ENCODE measurements at regions not wholly inside any gene's neighbourhood (a gene's known extent, or its start where the extent isn't known, plus 50 kb on each side); places are given as distances from the start of the nearest gene placed in this dataset.
"Not testable (repeated sequence)": the region's sequence is repeated elsewhere in the genome, so short reads cannot be mapped to it uniquely, and the experiment has no call there.

DNA sequence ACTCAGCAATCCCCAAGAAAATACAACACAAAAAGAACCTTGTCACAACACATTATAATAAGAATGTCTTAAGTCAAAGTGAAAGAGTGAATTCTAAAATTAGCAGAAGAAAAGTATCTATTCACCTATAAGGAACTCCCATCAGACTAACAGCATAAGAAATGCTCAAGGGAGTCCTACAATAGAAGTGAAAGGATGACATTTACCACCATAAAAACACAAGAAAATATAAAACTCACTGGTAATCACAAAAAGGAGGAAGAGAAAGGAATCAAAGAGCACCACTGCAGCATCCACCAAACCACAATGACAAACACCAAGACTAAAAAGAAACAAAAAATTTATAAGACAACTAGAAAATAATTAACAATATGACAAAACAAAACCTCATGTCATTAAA is 257.0 kb upstream of the AGTR2 start:
- POLR2A ChIA-PET, result no interaction called here
- H3K36me3 ChIP-seq (ENCODE audit: control insufficient read depth, insufficient read depth, low read length), result no peaks in the 10 kb centered on the region
- DNase-seq (ENCODE audit: low read depth), result no peak
- H3K27me3 ChIP-seq (ENCODE audit: control insufficient read depth, insufficient read depth, low read length), result no peaks in the 10 kb centered on the region
- no peak overlapping the region for H3K4me3 ChIP-seq (ENCODE audit: low read depth, low read length)
- TF ChIP-seq, protein P1, sequence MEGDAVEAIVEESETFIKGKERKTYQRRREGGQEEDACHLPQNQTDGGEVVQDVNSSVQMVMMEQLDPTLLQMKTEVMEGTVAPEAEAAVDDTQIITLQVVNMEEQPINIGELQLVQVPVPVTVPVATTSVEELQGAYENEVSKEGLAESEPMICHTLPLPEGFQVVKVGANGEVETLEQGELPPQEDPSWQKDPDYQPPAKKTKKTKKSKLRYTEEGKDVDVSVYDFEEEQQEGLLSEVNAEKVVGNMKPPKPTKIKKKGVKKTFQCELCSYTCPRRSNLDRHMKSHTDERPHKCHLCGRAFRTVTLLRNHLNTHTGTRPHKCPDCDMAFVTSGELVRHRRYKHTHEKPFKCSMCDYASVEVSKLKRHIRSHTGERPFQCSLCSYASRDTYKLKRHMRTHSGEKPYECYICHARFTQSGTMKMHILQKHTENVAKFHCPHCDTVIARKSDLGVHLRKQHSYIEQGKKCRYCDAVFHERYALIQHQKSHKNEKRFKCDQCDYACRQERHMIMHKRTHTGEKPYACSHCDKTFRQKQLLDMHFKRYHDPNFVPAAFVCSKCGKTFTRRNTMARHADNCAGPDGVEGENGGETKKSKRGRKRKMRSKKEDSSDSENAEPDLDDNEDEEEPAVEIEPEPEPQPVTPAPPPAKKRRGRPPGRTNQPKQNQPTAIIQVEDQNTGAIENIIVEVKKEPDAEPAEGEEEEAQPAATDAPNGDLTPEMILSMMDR (IDR thresholded peaks at IDR 0.05; ENCODE audit: insufficient read depth, low read depth, low read length), result no peak
- CTCF ChIA-PET, result no interaction called here

DNA sequence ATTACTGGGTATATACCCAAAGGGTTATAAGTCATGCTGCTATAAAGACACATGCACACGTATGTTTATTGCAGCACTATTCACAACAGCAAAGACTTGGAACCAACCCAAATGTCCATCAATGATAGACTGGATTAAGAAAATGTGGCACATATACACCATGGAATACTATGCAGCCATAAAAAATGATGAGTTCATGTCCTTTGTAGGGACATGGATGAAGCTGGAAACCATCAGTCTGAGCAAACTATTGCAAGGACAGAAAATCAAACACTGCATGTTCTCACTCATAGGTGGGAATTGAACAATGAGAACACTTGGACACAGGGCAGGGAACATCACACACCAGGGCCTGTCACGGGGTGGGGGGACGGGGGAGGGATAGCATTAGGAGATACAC is 254.9 kb upstream of the AGTR2 start:
- H3K36me3 ChIP-seq (ENCODE audit: control insufficient read depth, insufficient read depth, low read length); DNase-seq (ENCODE audit: low read depth); CTCF ChIA-PET; H3K27me3 ChIP-seq (ENCODE audit: control insufficient read depth, insufficient read depth, low read length); H3K4me3 ChIP-seq (ENCODE audit: low read depth, low read length); POLR2A ChIA-PET: not testable (repeated sequence)

DNA sequence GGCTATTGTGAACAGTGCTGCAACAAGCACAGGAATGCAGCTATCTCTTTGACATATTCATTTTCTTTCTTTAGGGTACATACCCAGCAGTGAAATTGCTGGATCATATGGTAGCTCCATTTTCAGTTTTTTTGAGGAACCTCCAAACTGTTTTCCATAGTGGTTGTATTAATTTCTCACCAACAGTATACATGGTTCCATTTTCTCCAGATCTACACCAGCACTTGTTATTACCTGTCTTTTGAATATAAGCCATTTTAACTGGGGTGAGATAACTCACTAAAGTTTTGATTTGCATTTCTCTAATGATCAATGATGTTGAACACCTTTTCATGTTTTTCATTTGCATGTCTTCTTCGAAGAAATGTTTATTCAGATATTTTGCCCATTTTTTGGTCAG is 241.1 kb upstream of the AGTR2 start:
- no peak for DNase-seq (ENCODE audit: low read depth)
- CTCF ChIA-PET, result no interaction called here
- POLR2A ChIA-PET, result no interaction called here
- Histone ChIP-seq H3K36me3 (ENCODE audit: control insufficient read depth, insufficient read depth, low read length) (no peaks in the 10 kb centered on the region), H3K4me3 (ENCODE audit: low read depth, low read length) (no peak overlapping the region), H3K27me3 (ENCODE audit: control insufficient read depth, insufficient read depth, low read length) (no peaks in the 10 kb centered on the region)
- TF ChIP-seq, protein P1 (IDR thresholded peaks at IDR 0.05; ENCODE audit: insufficient read depth, low read depth, low read length), result no peak

DNA sequence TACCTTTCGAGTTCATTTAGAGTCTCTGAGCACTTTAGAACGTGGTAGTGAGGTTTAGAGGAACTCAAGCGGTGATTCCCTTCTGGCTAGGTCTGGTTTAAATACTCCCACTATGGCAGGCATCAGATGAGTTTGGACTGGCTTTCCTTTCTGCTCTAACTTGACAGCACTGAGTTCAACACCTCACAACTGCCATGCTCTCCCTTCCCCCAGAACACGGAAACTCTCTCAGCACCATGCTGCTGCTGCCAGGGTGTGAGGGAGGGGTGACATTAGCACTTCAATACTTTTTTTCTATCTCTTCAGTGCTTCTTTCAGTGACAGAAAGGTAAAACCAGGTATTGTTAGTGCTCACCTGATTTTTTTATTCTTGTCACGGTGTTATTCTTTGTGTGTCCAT is 234.5 kb upstream of the AGTR2 start:
- ChIA-PET CTCF (no interaction called here), POLR2A (no interaction called here)
- no peaks in the 10 kb centered on the region for H3K27me3 ChIP-seq (ENCODE audit: control insufficient read depth, insufficient read depth, low read length)
- H3K36me3 ChIP-seq (ENCODE audit: control insufficient read depth, insufficient read depth, low read length), result no peaks in the 10 kb centered on the region
- TF ChIP-seq, protein P1 (IDR thresholded peaks at IDR 0.05; ENCODE audit: insufficient read depth, low read depth, low read length), result no peak
- no peak for DNase-seq (ENCODE audit: low read depth)
- H3K4me3 ChIP-seq (ENCODE audit: low read depth, low read length), result no peak overlapping the region

DNA sequence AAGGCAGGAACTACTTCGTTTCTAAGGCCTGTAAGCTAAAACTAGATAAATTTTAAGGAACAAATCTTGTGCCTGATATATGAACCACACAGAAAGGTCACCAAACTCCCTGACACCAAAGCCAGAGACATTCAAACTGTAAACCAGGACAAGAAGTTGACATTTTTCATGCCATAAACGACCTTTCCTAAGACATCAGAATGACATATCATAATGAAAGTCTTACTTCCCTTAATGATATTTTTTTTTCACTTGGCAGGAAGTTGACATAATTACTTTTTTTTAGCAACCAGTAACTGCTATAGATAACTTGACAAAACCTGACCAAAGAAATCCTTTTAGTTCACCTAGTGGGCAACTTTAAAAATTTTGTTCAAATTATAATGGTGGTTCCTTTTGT is 231.5 kb upstream of the AGTR2 start:
- Histone ChIP-seq H3K4me3 (ENCODE audit: low read depth, low read length) (no peak overlapping the region), H3K36me3 (ENCODE audit: control insufficient read depth, insufficient read depth, low read length) (no peaks in the 10 kb centered on the region), H3K27me3 (ENCODE audit: control insufficient read depth, insufficient read depth, low read length) (no peaks in the 10 kb centered on the region)
- TF ChIP-seq, protein P1 (IDR thresholded peaks at IDR 0.05; ENCODE audit: insufficient read depth, low read depth, low read length), result no peak
- DNase-seq (ENCODE audit: low read depth), result no peak
- ChIA-PET POLR2A (no interaction called here), CTCF (no interaction called here)

DNA sequence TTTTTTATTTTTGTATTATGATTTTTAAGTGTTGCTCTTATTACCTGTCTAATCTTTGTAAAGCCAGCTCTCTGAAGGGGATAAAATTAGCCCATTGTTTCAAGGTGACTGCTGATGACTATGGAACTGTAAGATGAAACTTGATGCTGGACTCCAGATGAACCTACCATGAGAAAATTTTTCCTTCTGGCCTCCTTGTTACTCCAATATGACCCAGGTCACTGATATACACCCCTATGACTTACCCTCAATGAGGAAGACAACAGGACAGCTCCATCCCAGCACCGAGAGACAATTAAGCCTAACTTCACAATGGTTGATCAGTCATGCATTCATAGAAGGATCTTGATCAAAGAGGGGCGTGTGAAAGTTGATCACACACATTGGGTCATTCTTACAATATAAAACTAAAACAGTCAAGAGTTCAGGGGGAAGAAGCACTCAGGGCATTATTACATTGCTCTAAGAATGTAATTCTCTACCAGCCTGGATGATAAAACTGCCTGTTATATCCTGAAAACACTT is 230.8 kb upstream of the AGTR2 start:
- no peak overlapping the region for H3K4me3 ChIP-seq (ENCODE audit: low read depth, low read length)
- POLR2A ChIA-PET, result no interaction called here
- H3K27me3 ChIP-seq (ENCODE audit: control insufficient read depth, insufficient read depth, low read length), result no peaks in the 10 kb centered on the region
- CTCF ChIA-PET, result no interaction called here
- TF ChIP-seq, protein P1 (IDR thresholded peaks at IDR 0.05; ENCODE audit: insufficient read depth, low read depth, low read length), result no peak
- no peaks in the 10 kb centered on the region for H3K36me3 ChIP-seq (ENCODE audit: control insufficient read depth, insufficient read depth, low read length)
- no peak for DNase-seq (ENCODE audit: low read depth)
